ENCODE measurements at regions not wholly inside any gene's neighbourhood (a gene's known extent, or its start where the extent isn't known, plus 50 kb on each side); places are given as distances from the start of the nearest gene placed in this dataset.

DNA sequence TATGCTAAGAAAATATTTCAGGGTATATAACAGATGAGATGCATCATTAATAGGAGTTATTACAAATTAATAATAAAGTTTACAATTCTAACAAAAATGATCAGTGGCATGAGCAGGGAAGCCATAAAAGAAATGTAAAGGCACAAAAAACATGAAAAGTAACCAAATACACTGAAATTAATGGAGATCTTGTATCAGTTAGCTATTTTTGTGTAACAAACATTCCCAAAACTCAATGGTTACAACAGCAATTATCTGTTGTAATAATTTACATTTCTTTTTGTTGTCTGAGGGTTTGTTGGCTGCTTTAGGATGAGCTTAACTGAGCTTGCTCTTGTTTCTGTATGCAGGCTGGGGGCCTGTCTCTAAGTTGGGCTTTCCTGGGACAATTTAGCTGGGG lies 104.3 kb upstream of the AHI1 start (continued):
- TF ChIP-seq NFE2L2 (conservative IDR thresholded peaks at IDR 0.05; ENCODE audit: low read length) (no peak), RAD21 (conservative IDR thresholded peaks at IDR 0.05 in 1 of 2, IDR thresholded peaks at IDR 0.05 in 1 of 2) (no peak), FOXS1 (CRISPR knock-in tag; IDR thresholded peaks at IDR 0.05) (no peak), SREBF2 (IDR thresholded peaks at IDR 0.05) (no peak)
- TF ChIP-seq, protein P1, sequence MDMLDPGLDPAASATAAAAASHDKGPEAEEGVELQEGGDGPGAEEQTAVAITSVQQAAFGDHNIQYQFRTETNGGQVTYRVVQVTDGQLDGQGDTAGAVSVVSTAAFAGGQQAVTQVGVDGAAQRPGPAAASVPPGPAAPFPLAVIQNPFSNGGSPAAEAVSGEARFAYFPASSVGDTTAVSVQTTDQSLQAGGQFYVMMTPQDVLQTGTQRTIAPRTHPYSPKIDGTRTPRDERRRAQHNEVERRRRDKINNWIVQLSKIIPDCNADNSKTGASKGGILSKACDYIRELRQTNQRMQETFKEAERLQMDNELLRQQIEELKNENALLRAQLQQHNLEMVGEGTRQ (IDR thresholded peaks at IDR 0.05), result no peak

DNA sequence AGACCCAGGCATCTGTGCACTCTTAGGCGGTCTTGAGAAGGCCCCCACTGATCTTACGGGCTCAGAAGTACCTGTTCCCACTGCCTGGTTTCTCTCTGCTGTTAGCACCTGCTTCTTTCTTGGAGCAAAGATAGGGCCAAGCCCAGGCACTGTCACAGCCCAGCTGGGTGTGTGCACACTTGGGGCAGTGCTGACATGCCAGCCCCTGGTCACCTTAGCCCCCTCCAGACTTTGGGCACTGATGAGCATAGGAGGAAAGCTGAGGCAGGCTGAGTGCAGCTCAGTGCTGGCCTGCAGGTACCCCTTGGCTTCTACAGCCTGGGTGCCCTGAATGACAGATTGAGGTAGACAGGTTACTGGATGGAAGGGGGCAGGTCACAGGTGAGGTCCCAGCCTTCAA lies 105.7 kb upstream of the AHI1 start:
- no CpG with 5 or more reads among the region's 2 CpGs for WGBS (ENCODE audit: missing lambda C conversion rate)
- H3K4me2 ChIP-seq, result no peak overlapping the region
- ChIA-PET POLR2A (no interaction called here), CTCF (no interaction called here)
- ATAC-seq (no peak), DNase-seq (ENCODE audit: low read depth in 1 of 2, low spot score in 1 of 2) (no peak), FAIRE-seq (no peak)
- no peaks in the 10 kb centered on the region for H3K4me1 ChIP-seq
- TF ChIP-seq POLR2AphosphoS2 (conservative IDR thresholded peaks at IDR 0.05; ENCODE audit: low read length) (no peak), EHF (CRISPR knock-in tag; IDR thresholded peaks at IDR 0.05) (no peak), FOSB (CRISPR knock-in tag; IDR thresholded peaks at IDR 0.05) (no peak), POLR2A (IDR thresholded peaks at IDR 0.05; ENCODE audit: low read length) (no peak), GATA3 (IDR thresholded peaks at IDR 0.05; ENCODE audit: borderline replicate concordance) (no peak)
- no peak overlapping the region for H3K4me3 ChIP-seq
- H3K9me3 ChIP-seq, result no peaks in the 10 kb centered on the region
- no peak overlapping the region for H3K27ac ChIP-seq

DNA sequence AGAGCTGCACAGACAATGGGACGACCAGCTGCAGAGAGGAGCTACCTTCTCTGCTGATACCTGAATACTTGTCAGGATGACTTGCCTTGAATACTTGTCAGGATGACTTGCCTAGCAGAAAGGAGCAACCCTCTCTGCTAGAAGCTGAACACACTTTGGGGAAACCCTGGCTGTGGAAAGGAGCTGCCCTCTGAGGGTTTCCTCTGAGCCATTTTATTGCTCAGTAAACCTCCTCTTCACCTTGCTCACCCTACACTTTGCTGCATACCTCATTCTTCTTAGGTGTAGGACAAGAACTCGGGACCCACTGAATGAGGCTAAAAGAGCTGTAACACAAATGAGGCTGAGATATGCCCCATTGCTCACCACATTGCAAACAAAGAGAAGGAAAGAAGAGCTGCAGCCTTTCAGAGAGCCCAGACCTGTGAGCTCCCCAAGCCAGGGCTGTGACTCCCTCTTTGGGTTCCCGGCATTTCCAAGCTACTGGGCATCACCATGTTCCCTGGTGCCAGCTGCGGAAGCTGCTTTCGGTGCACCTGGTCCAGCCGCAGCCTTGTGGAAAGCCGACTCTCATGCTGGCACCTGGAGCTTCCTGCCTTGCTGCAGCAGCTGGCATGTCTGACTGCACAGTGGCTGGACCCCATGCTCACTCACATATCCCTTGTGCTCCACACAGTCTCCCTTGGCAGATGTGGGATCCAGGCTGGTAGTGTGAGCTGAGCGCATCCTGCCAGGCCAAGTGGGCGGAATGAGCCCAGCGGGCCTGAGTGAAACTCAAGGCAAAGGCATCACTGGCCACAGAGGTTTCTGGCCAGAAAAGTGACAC lies 106.7 kb upstream of the AHI1 start:
- WGBS (ENCODE audit: missing lambda C conversion rate), result 93% methylated on average over 8 of the region's 10 CpGs
- Histone ChIP-seq H3K9me3 (no peaks in the 10 kb centered on the region), H3K4me1 (no peaks in the 10 kb centered on the region), H3K27ac (no peak overlapping the region), H3K4me3 (no peak overlapping the region), H3K4me2 (no peak overlapping the region)
- DNase-seq (ENCODE audit: low read depth in 1 of 2, low spot score in 1 of 2) (no peak), FAIRE-seq (no peak), ATAC-seq (no peak)
- no peak for TF ChIP-seq MAFK (IDR thresholded peaks at IDR 0.05; ENCODE audit: partially characterized antibody)
- CTCF ChIA-PET, result interaction anchor here (0.9 kb wide), 1 partner anchor 68 kb away, joined by 3 read pairs; no protein-coding TSS in a partner anchor
- POLR2A ChIA-PET, result no interaction called here

DNA sequence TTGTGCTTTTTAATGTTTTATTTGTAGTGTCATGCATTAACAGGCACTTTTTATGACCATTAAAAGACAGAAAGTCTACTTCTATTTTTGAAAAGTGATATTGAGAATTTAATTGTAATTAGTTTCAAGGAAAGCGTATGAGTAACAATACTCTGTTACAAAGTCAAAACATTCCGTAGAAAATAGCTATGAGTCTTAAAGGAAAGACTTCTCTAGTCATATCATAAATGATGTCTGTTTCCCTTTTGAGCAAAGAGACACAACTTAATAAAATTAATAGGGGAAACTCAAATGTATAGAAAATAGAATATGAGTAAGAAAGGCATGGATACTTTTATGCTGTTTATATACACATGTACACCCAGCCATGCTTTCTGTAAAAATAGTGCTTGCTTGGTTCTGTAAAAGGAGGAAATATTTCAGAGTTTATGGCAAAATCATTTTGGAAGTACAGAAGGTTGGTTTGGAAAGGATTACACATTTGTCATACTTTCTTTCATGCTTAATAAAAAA lies 107.8 kb upstream of the AHI1 start:
- no peak for DNase-seq (ENCODE audit: low read depth in 1 of 2, low spot score in 1 of 2)
- POLR2A ChIA-PET, result no interaction called here

More for the DNA sequence above, 107.8 kb upstream of the AHI1 start:
- no peaks in the 10 kb centered on the region for H3K9me3 ChIP-seq
- H3K4me2 ChIP-seq, result no peak overlapping the region
- no peak for FAIRE-seq
- CTCF ChIA-PET, result no interaction called here
- TF ChIP-seq, protein P2, sequence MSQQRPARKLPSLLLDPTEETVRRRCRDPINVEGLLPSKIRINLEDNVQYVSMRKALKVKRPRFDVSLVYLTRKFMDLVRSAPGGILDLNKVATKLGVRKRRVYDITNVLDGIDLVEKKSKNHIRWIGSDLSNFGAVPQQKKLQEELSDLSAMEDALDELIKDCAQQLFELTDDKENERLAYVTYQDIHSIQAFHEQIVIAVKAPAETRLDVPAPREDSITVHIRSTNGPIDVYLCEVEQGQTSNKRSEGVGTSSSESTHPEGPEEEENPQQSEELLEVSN (IDR thresholded peaks at IDR 0.05; ENCODE audit: borderline replicate concordance, low read depth), result no peak
- TF ChIP-seq EHMT2 (IDR thresholded peaks at IDR 0.05; ENCODE audit: low read depth) (no peak), MAZ (IDR thresholded peaks at IDR 0.05; ENCODE audit: borderline replicate concordance, low read depth, low read length) (no peak), TFCP2L1 (CRISPR knock-in tag; IDR thresholded peaks at IDR 0.05) (no peak), RFX5 (IDR thresholded peaks at IDR 0.05) (no peak), PHF8 (IDR thresholded peaks at IDR 0.05; ENCODE audit: borderline replicate concordance, low read depth) (no peak), EHF (CRISPR knock-in tag; IDR thresholded peaks at IDR 0.05) (no peak), GATA3 (IDR thresholded peaks at IDR 0.05; ENCODE audit: borderline replicate concordance) (no peak), FOSL2 (IDR thresholded peaks at IDR 0.05) (no peak), FOSL2 (CRISPR knock-in tag; IDR thresholded peaks at IDR 0.05) (no peak)
- TF ChIP-seq, protein P3, sequence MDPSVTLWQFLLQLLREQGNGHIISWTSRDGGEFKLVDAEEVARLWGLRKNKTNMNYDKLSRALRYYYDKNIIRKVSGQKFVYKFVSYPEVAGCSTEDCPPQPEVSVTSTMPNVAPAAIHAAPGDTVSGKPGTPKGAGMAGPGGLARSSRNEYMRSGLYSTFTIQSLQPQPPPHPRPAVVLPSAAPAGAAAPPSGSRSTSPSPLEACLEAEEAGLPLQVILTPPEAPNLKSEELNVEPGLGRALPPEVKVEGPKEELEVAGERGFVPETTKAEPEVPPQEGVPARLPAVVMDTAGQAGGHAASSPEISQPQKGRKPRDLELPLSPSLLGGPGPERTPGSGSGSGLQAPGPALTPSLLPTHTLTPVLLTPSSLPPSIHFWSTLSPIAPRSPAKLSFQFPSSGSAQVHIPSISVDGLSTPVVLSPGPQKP (IDR thresholded peaks at IDR 0.05; ENCODE audit: low read depth, low read length), result no peak
- ATAC-seq, result no peak
- WGBS (ENCODE audit: missing lambda C conversion rate), result 90% methylated on average over 2 of the region's 2 CpGs
- H3K4me1 ChIP-seq, result no peaks in the 10 kb centered on the region
- H3K27ac ChIP-seq, result no peak overlapping the region
- no peak overlapping the region for H3K4me3 ChIP-seq
